Neural progenitor cell (in vitro differentiated cells): ENCODE measurements at regions not wholly inside any gene's neighbourhood (a gene's known extent, or its start where the extent isn't known, plus 50 kb on each side); places are given as distances from the start of the nearest gene placed in this dataset.

Source experiments
- DNase-seq: peaks from one replicate; pipeline ENCODE4 v3.0.0-alpha.2; 2016; ENCODE audit warnings: low spot score
- H2AFZ ChIP-seq: fragments of 200-600 bp; sonication (generic); replicated peaks from 2 replicates; pipeline ENCODE4 v1.6.1; 2016; ENCODE audit warnings: antibody characterized with exemption
- H3F3A ChIP-seq: fragments of 200-600 bp; sonication (generic); 2 replicates; pipeline ENCODE4 v1.6.1; 2016; ENCODE audit warnings: antibody characterized with exemption, low read depth
- H3K27ac ChIP-seq: fragments of 200-600 bp; sonication (generic); 2 replicates; pipeline ENCODE4 v1.5.1; 2016; ENCODE audit warnings: mild to moderate bottlenecking
- H3K27me3 ChIP-seq: fragments of 200-600 bp; sonication (generic); 2 replicates; pipeline ENCODE4 v1.6.1; 2016; ENCODE audit warnings: mild to moderate bottlenecking, moderate library complexity
- H3K36me3 ChIP-seq: fragments of 200-600 bp; sonication (generic); 2 replicates; pipeline ENCODE4 v1.5.1; 2016
- H3K4me1 ChIP-seq: fragments of 200-600 bp; sonication (generic); 2 replicates; pipeline ENCODE4 v1.6.1; 2016; ENCODE audit warnings: mixed run types
- H3K4me2 ChIP-seq: fragments of 200-600 bp; sonication (generic); 2 replicates; pipeline ENCODE4 v1.6.1; 2016
- H3K4me3 ChIP-seq: fragments of 200-600 bp; sonication (generic); 2 replicates; pipeline ENCODE4 v1.5.1; 2016
- H3K79me2 ChIP-seq: fragments of 200-600 bp; sonication (generic); 2 replicates; pipeline ENCODE4 v1.6.1; 2016; ENCODE audit warnings: low read depth
- H3K9ac ChIP-seq: fragments of 200-600 bp; sonication (generic); 2 replicates; pipeline ENCODE4 v1.6.1; 2016
- H3K9me3 ChIP-seq: fragments of 200-600 bp; sonication (generic); 2 replicates; pipeline ENCODE4 v1.5.1; 2016; ENCODE audit warnings: low read depth
- H4K20me1 ChIP-seq: fragments of 200-600 bp; sonication (generic); 2 replicates; pipeline ENCODE4 v1.6.1; 2016; ENCODE audit warnings: low read depth
- H3K27ac Mint-ChIP-seq: 3 replicates; pipeline ENCODE4 v1.8.0; 2021; ENCODE audit warnings: mixed read lengths
- H3K27me3 Mint-ChIP-seq: 2 replicates; pipeline ENCODE4 v1.8.0; 2022; ENCODE audit warnings: low read depth, mild to moderate bottlenecking, inconsistent platforms, moderate library complexity, mixed read lengths; ENCODE audit not compliant: insufficient read depth
- H3K36me3 Mint-ChIP-seq: 3 replicates; pipeline ENCODE4 v1.8.0; 2021; ENCODE audit warnings: mixed read lengths
- H3K4me1 Mint-ChIP-seq: 3 replicates; pipeline ENCODE4 v1.8.0; 2021; ENCODE audit warnings: mixed read lengths
- H3K4me3 Mint-ChIP-seq: 3 replicates; pipeline ENCODE4 v1.8.0; 2021; ENCODE audit warnings: mild to moderate bottlenecking, moderate library complexity, mixed read lengths
- H3K9me3 Mint-ChIP-seq: 3 replicates; pipeline ENCODE4 v1.8.0; 2020; ENCODE audit warnings: mixed read lengths
- CTCF ChIP-seq: fragments of 200-600 bp; sonication (generic); IDR thresholded peaks from 2 replicates; pipeline ENCODE4 v1.5.1; 2017; ENCODE audit warnings: antibody characterized with exemption, mild to moderate bottlenecking
- EZH2 ChIP-seq: fragments of 200-600 bp; sonication (generic); IDR thresholded peaks from 2 replicates; pipeline ENCODE4 v1.6.1; 2017; ENCODE audit warnings: antibody characterized with exemption, mild to moderate bottlenecking, moderate library complexity
- EZH2phosphoT487 ChIP-seq: fragments of 200-600 bp; sonication (generic); IDR thresholded peaks from 2 replicates; pipeline ENCODE4 v1.6.1; 2017; ENCODE audit warnings: antibody characterized with exemption

GRCh38 chr6:4559281-4559875 lies 216.8 kb upstream of the CDYL start:
- H3K4me3 ChIP-seq = no peak overlapping the region
- no peak overlapping the region for H2AFZ ChIP-seq
- Mint-ChIP-seq H3K36me3 (no peaks in the 10 kb centered on the region), H3K27ac (no peak overlapping the region), H3K4me1 (no peaks in the 10 kb centered on the region), H3K9me3 (no peaks in the 10 kb centered on the region), H3K27me3 (peaks cover 6% of the 10 kb centered on the region), H3K4me3 (no peak overlapping the region)
- no peak overlapping the region for H3K9ac ChIP-seq
- H3K9me3 ChIP-seq = no peaks in the 10 kb centered on the region
- DNase-seq = no peak
- no peak overlapping the region for H3K4me2 ChIP-seq
- no peaks in the 10 kb centered on the region for H3K79me2 ChIP-seq
- H4K20me1 ChIP-seq = no peaks in the 10 kb centered on the region
- peaks cover 10% of the 10 kb centered on the region for H3K4me1 ChIP-seq
- H3K27ac ChIP-seq = no peak overlapping the region
- TF ChIP-seq EZH2 (no peak), CTCF (no peak), EZH2phosphoT487 (no peak)
- no peaks in the 10 kb centered on the region for H3K27me3 ChIP-seq
- H3K36me3 ChIP-seq = no peaks in the 10 kb centered on the region
- no peaks in the 10 kb centered on the region for H3F3A ChIP-seq

- Histone ChIP-seq H3K27me3 (no peaks in the 10 kb centered on the region), H3K4me3 (no peak overlapping the region), H2AFZ (no peak overlapping the region), H3K36me3 (no peaks in the 10 kb centered on the region), H3K4me2 (no peak overlapping the region), H4K20me1 (no peaks in the 10 kb centered on the region), H3K79me2 (no peaks in the 10 kb centered on the region), H3K9ac (no peak overlapping the region), H3K4me1 (no peaks in the 10 kb centered on the region), H3F3A (no peaks in the 10 kb centered on the region), H3K9me3 (no peaks in the 10 kb centered on the region), H3K27ac (no peak overlapping the region)
- Mint-ChIP-seq H3K9me3 (peaks cover 2% of the 10 kb centered on the region), H3K27me3 (peaks cover 16% of the 10 kb centered on the region), H3K4me3 (no peak overlapping the region), H3K27ac (no peak overlapping the region), H3K4me1 (no peaks in the 10 kb centered on the region), H3K36me3 (no peaks in the 10 kb centered on the region)
- DNase-seq = no peak
- TF ChIP-seq EZH2 (no peak), CTCF (no peak), EZH2phosphoT487 (no peak)
Observed at GRCh38 chr6:4554645-4555044, 221.6 kb upstream of the CDYL start.

GRCh38 chr6:4553387-4553786 lies 222.8 kb upstream of the CDYL start:
- Mint-ChIP-seq H3K27ac (no peak overlapping the region), H3K27me3 (peaks cover 15% of the 10 kb centered on the region), H3K36me3 (no peaks in the 10 kb centered on the region), H3K4me3 (no peak overlapping the region), H3K4me1 (no peaks in the 10 kb centered on the region), H3K9me3 (peaks cover 2% of the 10 kb centered on the region)
- H3K4me1 ChIP-seq = no peaks in the 10 kb centered on the region
- TF ChIP-seq EZH2 (no peak), CTCF (no peak), EZH2phosphoT487 (no peak)
- H3K4me2 ChIP-seq = no peak overlapping the region
- H4K20me1 ChIP-seq = no peaks in the 10 kb centered on the region
- H3F3A ChIP-seq = no peaks in the 10 kb centered on the region
- H3K79me2 ChIP-seq = no peaks in the 10 kb centered on the region
- H3K9ac ChIP-seq = no peak overlapping the region
- no peaks in the 10 kb centered on the region for H3K9me3 ChIP-seq
- no peak overlapping the region for H3K27ac ChIP-seq
- H2AFZ ChIP-seq = no peak overlapping the region
- H3K4me3 ChIP-seq = no peak overlapping the region
- H3K27me3 ChIP-seq = no peaks in the 10 kb centered on the region
- DNase-seq = no peak
- no peaks in the 10 kb centered on the region for H3K36me3 ChIP-seq
